H1 (cell line): ENCODE measurements at regions not wholly inside any gene's neighbourhood (a gene's known extent, or its start where the extent isn't known, plus 50 kb on each side); places are given as distances from the start of the nearest gene placed in this dataset.

Experiments used
- CTCF ChIA-PET: fragments of 300-600 bp; sonication (Branson Sonifier 250); formaldehyde crosslinking; loops from one replicate; lab custom pipeline; 2021; ENCODE audit not compliant: partially characterized antibody; lab: Charles Lee
- POLR2A ChIA-PET: fragments of 300-600 bp; sonication (Branson Sonifier 250); formaldehyde crosslinking; loops from one replicate; lab custom pipeline; 2021; ENCODE audit warnings: inconsistent platforms; ENCODE audit not compliant: partially characterized antibody; lab: Charles Lee
- DNase-seq, 2 experiments: peaks; one replicate each; pipeline versions ENCODE4 v3.0.0 to v3.0.0-alpha.2; 2010 to 2022; ENCODE audit warnings: low spot score in 2 of 2, low read depth in 1 of 2, mixed read lengths in 1 of 2
- FAIRE-seq: peaks from 2 replicates; lab custom pipeline; 2011; peaks lifted over from hg19 to GRCh38; lab: Jason Lieb, UNC
- H2AFZ ChIP-seq: 2 replicates; pipeline ENCODE4 v1.8.1; 2012; ENCODE audit warnings: low read length, inconsistent platforms
- H2AK5ac ChIP-seq: 2 replicates; pipeline ENCODE4 v1.6.1; 2013; ENCODE audit warnings: low read depth, low read length
- H2BK120ac ChIP-seq: replicated peaks from 2 replicates; pipeline ENCODE3; 2013; ENCODE audit warnings: low read depth, low read length, inconsistent platforms
- H2BK12ac ChIP-seq: 2 replicates; pipeline ENCODE4 v1.6.1; 2013; ENCODE audit warnings: low read depth, low read length
- H2BK15ac ChIP-seq: 2 replicates; pipeline ENCODE4 v1.6.1; 2013; ENCODE audit warnings: low read length
- H2BK20ac ChIP-seq: 2 replicates; pipeline ENCODE4 v1.6.1; 2013; ENCODE audit warnings: low read length
- H2BK5ac ChIP-seq: 2 replicates; pipeline ENCODE4 v1.6.1; 2013; ENCODE audit warnings: low read depth, low read length
- H3K14ac ChIP-seq: 2 replicates; pipeline ENCODE4 v1.6.1; 2013; ENCODE audit warnings: inconsistent platforms; ENCODE audit not compliant: insufficient read length
- H3K18ac ChIP-seq: 2 replicates; pipeline ENCODE4 v1.6.1; 2013; ENCODE audit warnings: low read length; ENCODE audit errors: extremely low read depth
- H3K23ac ChIP-seq: 2 replicates; pipeline ENCODE4 v1.6.1; 2013; ENCODE audit warnings: inconsistent platforms; ENCODE audit not compliant: insufficient read length
- H3K23me2 ChIP-seq: 2 replicates; pipeline ENCODE4 v1.6.1; 2013; ENCODE audit warnings: low read depth, low read length
- H3K27ac ChIP-seq: 2 replicates; pipeline ENCODE4 v1.6.1; 2011; ENCODE audit warnings: low read depth, low read length, inconsistent platforms
- H3K27me3 ChIP-seq, 4 experiments: replicated peaks in 1 of 4; 1 replicate in 1 of 4; 2 replicates in 3 of 4; pipeline versions ENCODE4 v1.6.1 to v1.8.1; 2011 to 2013; ENCODE audit warnings: low read length in 3 of 4, mild to moderate bottlenecking in 3 of 4, inconsistent platforms in 2 of 4, mixed read lengths in 2 of 4, moderate library complexity in 1 of 4; ENCODE audit not compliant: control insufficient read depth in 3 of 4, insufficient read depth in 3 of 4; ENCODE audit errors: extremely low read depth in 1 of 4
- H3K36me3 ChIP-seq, 4 experiments: 2 replicates each; pipeline versions ENCODE4 v1.6.1 to v1.8.1; 2011 to 2013; ENCODE audit warnings: mild to moderate bottlenecking in 4 of 4, low read length in 3 of 4, moderate library complexity in 2 of 4, control low read depth in 1 of 4, inconsistent platforms in 1 of 4; ENCODE audit not compliant: insufficient read depth in 4 of 4, control insufficient read depth in 2 of 4
- H3K4ac ChIP-seq: replicated peaks from 2 replicates; pipeline ENCODE3; 2013; ENCODE audit warnings: low read length, low read depth, mixed read lengths, inconsistent platforms; ENCODE audit not compliant: insufficient read length
- H3K4me1 ChIP-seq, 4 experiments: replicated peaks in 1 of 4; 1 replicate in 1 of 4; 2 replicates in 3 of 4; pipeline versions ENCODE4 v1.6.1 to v1.8.1; 2011 to 2013; ENCODE audit warnings: low read length in 3 of 4, inconsistent platforms in 2 of 4, mixed read lengths in 1 of 4; ENCODE audit not compliant: insufficient read depth in 4 of 4, control insufficient read depth in 3 of 4
- H3K4me2 ChIP-seq, 2 experiments: 2 replicates each; pipeline versions ENCODE4 v1.6.1 to v1.8.1; 2011 to 2013; ENCODE audit warnings: low read depth in 2 of 2, low read length in 2 of 2, control low read depth in 1 of 2, inconsistent platforms in 1 of 2, mild to moderate bottlenecking in 1 of 2; ENCODE audit not compliant: insufficient read depth in 1 of 2
- H3K4me3 ChIP-seq, 4 experiments: fragments of 200-600, 300-600 bp in 1 of 4; sonication (generic), shearing (Covaris generic), sonication (Bioruptor Twin) in 1 of 4; 2 replicates each; pipeline versions ENCODE4 v1.5.1 to v1.8.1; 2011 to 2016; ENCODE audit warnings: low read length in 4 of 4, low read depth in 3 of 4, control low read depth in 2 of 4, inconsistent platforms in 2 of 4, mild to moderate bottlenecking in 2 of 4, mixed read lengths in 1 of 4, moderate library complexity in 1 of 4; ENCODE audit not compliant: insufficient read depth in 2 of 4; ENCODE audit errors: extremely low read depth in 1 of 4
- H3K56ac ChIP-seq: replicated peaks from 2 replicates; pipeline ENCODE3; 2013; ENCODE audit warnings: low read depth, mild to moderate bottlenecking, mixed read lengths, low read length, inconsistent platforms; ENCODE audit not compliant: insufficient read length
- H3K79me1 ChIP-seq: 2 replicates; pipeline ENCODE4 v1.6.1; 2013; ENCODE audit warnings: low read depth, low read length, control low read depth
- H3K79me2 ChIP-seq, 2 experiments: 2 replicates each; pipeline versions ENCODE4 v1.6.1 to v1.8.1; 2012 to 2013; ENCODE audit warnings: low read length in 2 of 2, mild to moderate bottlenecking in 2 of 2, inconsistent platforms in 1 of 2; ENCODE audit not compliant: insufficient read depth in 2 of 2, control insufficient read depth in 1 of 2
- H3K9ac ChIP-seq, 4 experiments: replicated peaks in 1 of 4; 1 replicate in 1 of 4; 2 replicates in 3 of 4; pipeline versions ENCODE4 v1.6.1 to v1.8.1; 2011 to 2013; ENCODE audit warnings: low read depth in 3 of 4, low read length in 3 of 4, control low read depth in 2 of 4, mild to moderate bottlenecking in 2 of 4, moderate library complexity in 2 of 4, inconsistent platforms in 1 of 4; ENCODE audit errors: extremely low read depth in 1 of 4
- H3K9me3 ChIP-seq, 2 experiments: 2 replicates each; pipeline versions ENCODE4 v1.6.1 to v1.8.1; 2012 to 2013; ENCODE audit warnings: mild to moderate bottlenecking in 2 of 2, moderate library complexity in 2 of 2, control low read depth in 1 of 2, inconsistent platforms in 1 of 2, low read depth in 1 of 2, low read length in 1 of 2, mixed read lengths in 1 of 2; ENCODE audit not compliant: insufficient read depth in 2 of 2
- H4K20me1 ChIP-seq, 2 experiments: replicated peaks in 1 of 2; 2 replicates each; pipeline versions ENCODE3 to v1.8.1; 2011 to 2013; ENCODE audit warnings: inconsistent platforms in 2 of 2, low read length in 2 of 2, mild to moderate bottlenecking in 1 of 2; ENCODE audit not compliant: insufficient read depth in 2 of 2, control insufficient read depth in 1 of 2
- H4K5ac ChIP-seq: 2 replicates; pipeline ENCODE4 v1.6.1; 2013; ENCODE audit warnings: low read length, low read depth, mixed read lengths, inconsistent platforms; ENCODE audit not compliant: insufficient read length
- H4K8ac ChIP-seq: 2 replicates; pipeline ENCODE4 v1.8.0; 2013; ENCODE audit warnings: mild to moderate bottlenecking, moderate library complexity, low read length, inconsistent platforms; ENCODE audit not compliant: insufficient read depth; ENCODE audit errors: extremely low read depth
- H4K91ac ChIP-seq: replicated peaks from 2 replicates; pipeline ENCODE3; 2013; ENCODE audit warnings: low read length, mixed read lengths, inconsistent platforms; ENCODE audit not compliant: insufficient read length
- EZH2 ChIP-seq: fragments of 200-600 bp; sonication (generic); IDR thresholded peaks from 2 replicates; pipeline ENCODE4 v1.7.1; 2012; ENCODE audit warnings: low read depth, mild to moderate bottlenecking, moderate library complexity, low read length, inconsistent platforms; ENCODE audit not compliant: severe bottlenecking
- RBBP5 ChIP-seq: IDR thresholded peaks from 2 replicates; pipeline ENCODE4 v1.7.1; 2012; ENCODE audit warnings: low read depth, mild to moderate bottlenecking, inconsistent platforms, low read length, moderate library complexity, borderline replicate concordance
- TBP ChIP-seq: IDR thresholded peaks from 2 replicates; pipeline ENCODE4 v1.6.1; 2011; ENCODE audit warnings: low read depth, low read length, improper control_type of control experiment
- TCF12 ChIP-seq: IDR thresholded peaks from 2 replicates; pipeline ENCODE4 v1.6.1; 2011; ENCODE audit warnings: low read depth, mild to moderate bottlenecking, low read length
- WGBS, 2 experiments: shearing (Covaris generic) in 1 of 2; methylation state at CpG; one replicate each; pipeline versions ENCODE4 v1.1.6 to v1.1.7; 2013 to 2015; ENCODE audit warnings: low lambda C conversion rate in 2 of 2, mixed read lengths in 2 of 2, inconsistent platforms in 1 of 2, low coverage in 1 of 2, missing lambda C conversion rate in 1 of 2; ENCODE audit not compliant: insufficient replicate concordance in 2 of 2, insufficient coverage in 1 of 2, insufficient read length in 1 of 2; ENCODE audit errors: extremely low coverage in 1 of 2, missing lambda C conversion rate in 1 of 2; 5-methylcytosine and 5-hydroxymethylcytosine counted together

GRCh38 chr4:138595171-138595570, 353.0 kb upstream of the SLC7A11 start:
- Histone ChIP-seq H4K91ac (no peak overlapping the region), H3K4me3 (no peak overlapping the region), H2AK5ac (no peak overlapping the region), H3K79me2 (no peaks in the 10 kb centered on the region), H3K27ac (no peak overlapping the region), H2BK12ac (no peak overlapping the region), H3K4ac (no peak overlapping the region), H3K4me1 (no peaks in the 10 kb centered on the region), H3K18ac (no peak overlapping the region), H3K79me1 (no peaks in the 10 kb centered on the region), H4K5ac (no peak overlapping the region), H3K9me3 (no peaks in the 10 kb centered on the region), H3K23ac (no peak overlapping the region), H3K56ac (no peak overlapping the region)
- CTCF ChIA-PET, result no interaction called here
- TF ChIP-seq TCF12 (no peak), RBBP5 (no peak), TBP (no peak), EZH2 (no peak)
- TF ChIP-seq, all 59 proteins: peak for 0
- H2AFZ ChIP-seq, result no peak overlapping the region
- no peak overlapping the region for H4K8ac ChIP-seq
- H2BK15ac ChIP-seq, result no peak overlapping the region
- POLR2A ChIA-PET, result no interaction called here
- H2BK120ac ChIP-seq, result no peak overlapping the region
- DNase-seq (no peak), FAIRE-seq (no peak)
- no peak overlapping the region for H2BK5ac ChIP-seq
- no peak overlapping the region for H2BK20ac ChIP-seq
- H3K27me3 ChIP-seq, result no peaks in the 10 kb centered on the region
- WGBS, 2 experiments, result 93% methylated on average over 2 of the region's 2 CpGs; no CpG with 5 or more reads in 1 of the 2 experiments
- no peak overlapping the region for H3K4me2 ChIP-seq
- no peaks in the 10 kb centered on the region for H3K23me2 ChIP-seq
- no peak overlapping the region for H3K14ac ChIP-seq
- no peak overlapping the region for H3K9ac ChIP-seq
- no peaks in the 10 kb centered on the region for H4K20me1 ChIP-seq
- H3K36me3 ChIP-seq, result no peaks in the 10 kb centered on the region
